Type B pancreatic cell (in vitro differentiated cells): ENCODE measurements at regions not wholly inside any gene's neighbourhood (a gene's known extent, or its start where the extent isn't known, plus 50 kb on each side); places are given as distances from the start of the nearest gene placed in this dataset.

Source experiments
- DNase-seq: peaks from one replicate; pipeline ENCODE4 v3.0.0; 2021; ENCODE audit warnings: mixed read lengths; ENCODE audit not compliant: unreplicated experiment; ENCODE audit errors: extremely low spot score
- H3K27ac Mint-ChIP-seq: 2 replicates; pipeline ENCODE4 v1.8.0; 2021; ENCODE audit warnings: mild to moderate bottlenecking, mixed read lengths
- H3K27me3 Mint-ChIP-seq: 2 replicates; pipeline ENCODE4 v1.8.0; 2021; ENCODE audit warnings: mixed read lengths
- H3K36me3 Mint-ChIP-seq: 2 replicates; pipeline ENCODE4 v1.8.0; 2021; ENCODE audit warnings: mixed read lengths
- H3K4me1 Mint-ChIP-seq: one replicate; pipeline ENCODE4 v1.8.0; 2021; ENCODE audit warnings: mixed read lengths; ENCODE audit not compliant: unreplicated experiment
- H3K4me3 Mint-ChIP-seq: 2 replicates; pipeline ENCODE4 v1.8.0; 2021; ENCODE audit warnings: mild to moderate bottlenecking, mixed read lengths
- H3K9me3 Mint-ChIP-seq: 2 replicates; pipeline ENCODE4 v1.8.0; 2021; ENCODE audit warnings: mixed read lengths
- TF ChIP-seq, protein P1 (sequence below): fragments of 200-600 bp; sonication (generic); conservative IDR thresholded peaks from 2 replicates; pipeline ENCODE4 v1.5.0; 2021; ENCODE audit warnings: antibody characterized with exemption, mild to moderate bottlenecking

DNA sequence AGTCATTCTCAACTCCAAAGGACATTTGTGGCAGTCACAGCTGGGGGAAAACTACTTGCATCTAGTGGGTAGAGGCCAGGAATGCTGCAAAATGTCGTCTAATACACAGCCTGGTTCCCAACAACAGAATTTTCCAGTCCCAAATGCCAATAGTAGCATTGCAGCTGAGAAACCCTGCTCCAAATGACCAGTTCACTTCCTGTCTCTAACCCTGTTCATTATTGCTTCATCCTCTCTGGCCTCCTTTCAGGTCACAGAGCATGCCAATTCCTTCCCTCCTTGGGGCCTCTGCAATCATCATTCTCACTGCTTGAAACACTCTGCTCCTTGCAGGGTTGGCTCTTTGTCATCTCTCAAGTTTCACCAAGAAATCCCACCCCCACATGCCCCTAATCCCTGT is 139.1 kb downstream of the IRS1 start:
- TF ChIP-seq, protein P1, sequence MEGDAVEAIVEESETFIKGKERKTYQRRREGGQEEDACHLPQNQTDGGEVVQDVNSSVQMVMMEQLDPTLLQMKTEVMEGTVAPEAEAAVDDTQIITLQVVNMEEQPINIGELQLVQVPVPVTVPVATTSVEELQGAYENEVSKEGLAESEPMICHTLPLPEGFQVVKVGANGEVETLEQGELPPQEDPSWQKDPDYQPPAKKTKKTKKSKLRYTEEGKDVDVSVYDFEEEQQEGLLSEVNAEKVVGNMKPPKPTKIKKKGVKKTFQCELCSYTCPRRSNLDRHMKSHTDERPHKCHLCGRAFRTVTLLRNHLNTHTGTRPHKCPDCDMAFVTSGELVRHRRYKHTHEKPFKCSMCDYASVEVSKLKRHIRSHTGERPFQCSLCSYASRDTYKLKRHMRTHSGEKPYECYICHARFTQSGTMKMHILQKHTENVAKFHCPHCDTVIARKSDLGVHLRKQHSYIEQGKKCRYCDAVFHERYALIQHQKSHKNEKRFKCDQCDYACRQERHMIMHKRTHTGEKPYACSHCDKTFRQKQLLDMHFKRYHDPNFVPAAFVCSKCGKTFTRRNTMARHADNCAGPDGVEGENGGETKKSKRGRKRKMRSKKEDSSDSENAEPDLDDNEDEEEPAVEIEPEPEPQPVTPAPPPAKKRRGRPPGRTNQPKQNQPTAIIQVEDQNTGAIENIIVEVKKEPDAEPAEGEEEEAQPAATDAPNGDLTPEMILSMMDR: no peak
- no peak for DNase-seq
- H3K4me1 Mint-ChIP-seq: peaks cover 27% of the 10 kb centered on the region
- H3K9me3 Mint-ChIP-seq: peaks cover 8% of the 10 kb centered on the region
- no peaks in the 10 kb centered on the region for H3K27me3 Mint-ChIP-seq
- no peak overlapping the region for H3K4me3 Mint-ChIP-seq
- no peaks in the 10 kb centered on the region for H3K36me3 Mint-ChIP-seq
- no peak overlapping the region for H3K27ac Mint-ChIP-seq

DNA sequence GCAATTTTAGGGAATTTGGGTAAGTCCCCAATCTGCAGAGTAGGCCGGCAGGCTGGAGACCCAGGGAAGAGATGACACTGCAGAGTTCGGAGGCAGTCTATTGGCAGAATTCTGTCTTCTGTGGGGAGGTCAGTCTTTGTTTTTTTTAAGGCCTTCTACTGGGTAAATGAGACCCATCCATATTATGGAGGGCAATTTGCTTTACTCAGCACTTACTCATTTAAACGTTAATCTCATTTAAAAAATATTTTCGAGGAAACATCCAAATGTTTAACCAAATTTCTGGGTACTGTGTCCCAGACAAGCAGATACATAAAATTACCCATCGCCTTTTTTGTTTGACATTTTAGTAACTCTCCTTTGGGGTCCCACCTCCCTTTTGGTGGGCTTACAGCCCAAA is 139.5 kb downstream of the IRS1 start:
- TF ChIP-seq, protein P1: no peak
- H3K9me3 Mint-ChIP-seq: peaks cover 8% of the 10 kb centered on the region
- peaks cover 27% of the 10 kb centered on the region for H3K4me1 Mint-ChIP-seq
- no peaks in the 10 kb centered on the region for H3K27me3 Mint-ChIP-seq
- H3K4me3 Mint-ChIP-seq: no peak overlapping the region
- DNase-seq: no peak
- H3K36me3 Mint-ChIP-seq: no peaks in the 10 kb centered on the region
- no peak overlapping the region for H3K27ac Mint-ChIP-seq

DNA sequence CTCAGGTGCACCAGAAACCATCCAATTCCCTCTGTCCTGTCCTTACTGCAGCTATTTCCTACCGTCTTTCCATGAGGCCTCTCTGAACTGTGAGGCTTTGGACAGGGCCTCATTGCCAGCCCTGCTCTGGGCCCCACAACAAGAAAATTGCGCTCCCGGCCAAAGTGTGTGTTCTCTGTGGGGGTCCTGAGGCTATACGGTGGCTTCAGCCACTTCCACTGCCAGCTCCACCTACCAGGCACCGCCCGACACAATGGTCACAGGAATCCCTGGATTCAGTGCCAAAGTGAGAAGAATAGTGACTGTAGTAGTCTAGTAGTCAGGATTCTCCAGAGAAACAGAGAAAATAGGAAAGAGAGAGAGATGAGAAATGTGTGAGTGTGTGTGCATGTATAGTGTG is 140.2 kb downstream of the IRS1 start:
- H3K27ac Mint-ChIP-seq: peak overlapping the region; percentile 40
- TF ChIP-seq, protein P1: no peak
- no peaks in the 10 kb centered on the region for H3K36me3 Mint-ChIP-seq
- no peak overlapping the region for H3K4me3 Mint-ChIP-seq
- H3K27me3 Mint-ChIP-seq: no peaks in the 10 kb centered on the region
- DNase-seq: no peak
- peaks cover 27% of the 10 kb centered on the region for H3K4me1 Mint-ChIP-seq
- peaks cover 8% of the 10 kb centered on the region for H3K9me3 Mint-ChIP-seq

DNA sequence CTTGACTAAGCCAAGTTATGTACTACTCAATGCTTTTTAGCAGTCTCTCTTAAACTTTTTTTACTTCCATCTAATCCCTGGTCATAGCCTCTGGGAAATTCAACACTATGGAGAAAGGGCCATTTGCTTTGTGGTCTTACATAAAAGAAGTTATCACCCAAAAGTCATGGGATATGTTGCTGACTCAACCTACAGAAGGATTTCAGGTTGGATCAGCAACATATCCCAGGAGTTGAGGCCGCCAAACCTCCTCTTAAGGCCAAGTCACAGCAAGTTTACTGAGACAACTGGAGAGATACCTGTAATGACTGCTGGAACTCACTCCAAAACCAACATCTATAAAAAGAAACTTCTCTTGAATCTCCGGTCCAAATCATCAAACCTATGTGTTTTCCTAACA is 141.1 kb downstream of the IRS1 start:
- H3K27me3 Mint-ChIP-seq: no peaks in the 10 kb centered on the region
- no peak overlapping the region for H3K4me3 Mint-ChIP-seq
- peaks cover 8% of the 10 kb centered on the region for H3K9me3 Mint-ChIP-seq
- no peak for DNase-seq
- peaks cover 27% of the 10 kb centered on the region for H3K4me1 Mint-ChIP-seq
- TF ChIP-seq, protein P1: no peak
- peak overlapping the region; percentile 40 for H3K27ac Mint-ChIP-seq
- no peaks in the 10 kb centered on the region for H3K36me3 Mint-ChIP-seq

DNA sequence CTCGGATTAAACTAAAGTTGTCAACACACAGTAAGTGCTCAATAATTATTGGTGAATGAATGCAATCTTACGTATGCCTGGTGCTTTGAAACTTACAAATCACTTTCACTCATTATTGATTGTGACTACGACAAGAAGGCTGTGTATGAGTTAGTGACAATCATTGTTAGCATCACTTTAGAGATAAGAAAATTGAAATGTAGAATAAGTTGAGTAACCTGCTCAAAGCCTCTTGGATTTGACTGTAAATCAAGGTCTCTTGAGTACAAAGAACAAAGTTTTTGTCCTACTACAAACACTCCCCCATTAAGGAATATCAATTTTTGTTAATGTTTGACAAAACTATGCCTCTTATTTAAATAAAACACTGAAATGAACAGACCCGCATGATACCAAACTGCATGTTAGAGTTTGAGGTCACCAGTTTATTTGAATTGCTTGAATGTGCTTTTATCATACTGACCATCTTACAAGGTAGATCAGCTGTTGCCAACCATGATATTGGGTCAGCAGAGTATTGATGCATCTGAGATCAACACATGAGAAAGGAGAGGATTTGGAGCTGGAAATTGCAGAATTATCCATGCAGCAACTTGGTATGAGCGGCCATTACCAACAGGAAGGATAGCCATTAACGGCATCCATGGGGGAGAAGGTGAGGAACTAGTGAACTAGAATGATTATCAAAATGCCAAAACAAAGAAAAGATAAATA is 142.1 kb downstream of the IRS1 start:
- DNase-seq: no peak
- TF ChIP-seq, protein P1: no peak
- Mint-ChIP-seq H3K9me3 (peaks cover 10% of the 10 kb centered on the region), H3K27me3 (no peaks in the 10 kb centered on the region), H3K27ac (no peak overlapping the region), H3K36me3 (no peaks in the 10 kb centered on the region), H3K4me3 (no peak overlapping the region), H3K4me1 (peaks cover 34% of the 10 kb centered on the region)
